GM12872 (cell line): ENCODE measurements at regions not wholly inside any gene's neighbourhood (a gene's known extent, or its start where the extent isn't known, plus 50 kb on each side); places are given as distances from the start of the nearest gene placed in this dataset.

ENCODE experiments used
- CTCF ChIP-seq: IDR thresholded peaks from 3 replicates; pipeline ENCODE4 v1.5.1; 2011; ENCODE audit warnings: low read depth, mild to moderate bottlenecking, low read length, moderate library complexity; ENCODE audit not compliant: insufficient read depth

- no peak for TF ChIP-seq CTCF
Observed at GRCh38 chr12:58313091-58313855, 371.9 kb downstream of the ATP23 start.

- no peak for TF ChIP-seq CTCF
Observed at GRCh38 chr12:58314610-58315009, 373.2 kb downstream of the ATP23 start.

- TF ChIP-seq CTCF: no peak
Observed at GRCh38 chr12:58316926-58317325, 375.6 kb downstream of the ATP23 start.

GRCh38 chr12:58321414-58321813, 380.0 kb downstream of the ATP23 start:
- no peak for TF ChIP-seq CTCF

GRCh38 chr12:58323676-58324075, 382.3 kb downstream of the ATP23 start:
- no peak for TF ChIP-seq CTCF

GRCh38 chr12:58325561-58325960, 384.2 kb downstream of the ATP23 start:
- no peak for TF ChIP-seq CTCF

- TF ChIP-seq CTCF: no peak
Observed at GRCh38 chr12:58326534-58326933, 385.2 kb downstream of the ATP23 start.
